ENCODE measurements at regions not wholly inside any gene's neighbourhood (a gene's known extent, or its start where the extent isn't known, plus 50 kb on each side); places are given as distances from the start of the nearest gene placed in this dataset.
A peak's percentile ranks its signal among the peaks of the same experiment; 100 is the strongest.

DNA sequence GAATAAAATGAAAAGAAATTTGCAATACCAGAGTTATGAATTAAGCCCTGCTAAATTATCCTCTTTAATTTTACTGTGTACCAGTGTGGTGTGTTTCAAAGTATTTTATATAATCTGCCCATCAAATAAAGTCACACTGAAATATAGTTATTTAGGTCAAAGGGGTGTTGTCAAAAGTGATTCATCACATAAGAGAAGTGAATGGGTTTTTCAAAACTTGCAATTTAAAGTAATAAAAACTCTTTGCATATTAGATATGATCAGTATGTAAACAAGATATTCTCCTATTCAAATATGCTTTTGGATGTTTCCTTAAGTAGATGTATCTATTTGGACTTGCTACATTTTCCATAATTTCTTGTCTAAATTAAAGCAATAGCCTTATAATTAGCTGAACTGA is 1183.0 kb upstream of the CDH18 start:
- no peak for DNase-seq
- Histone ChIP-seq H3K4me1 (no peaks in the 10 kb centered on the region), H3K27me3 (no peaks in the 10 kb centered on the region), H3K27ac (no peak overlapping the region), H3K36me3 (no peaks in the 10 kb centered on the region), H3K9me3 (replicated peaks) (no peaks in the 10 kb centered on the region), H3K4me3 (no peak overlapping the region)

DNA sequence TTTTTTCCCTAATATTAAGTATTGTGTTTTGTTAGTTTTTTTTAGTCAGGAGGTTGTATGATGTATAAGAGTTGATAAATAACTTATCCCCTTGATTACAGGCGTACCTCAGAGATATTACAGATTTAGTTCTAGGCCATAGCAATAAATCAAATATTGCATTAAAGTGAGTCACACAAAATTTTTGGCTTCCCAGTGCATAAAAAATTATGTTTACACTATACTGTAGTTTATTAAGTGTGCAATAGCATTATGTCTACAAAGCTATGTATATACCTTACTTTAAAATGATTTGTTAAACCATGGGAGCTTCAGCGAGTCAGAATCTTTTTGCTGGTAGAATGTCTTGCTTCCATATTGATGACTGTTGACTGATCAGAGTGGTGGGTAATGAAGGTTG is 1180.6 kb upstream of the CDH18 start:
- Histone ChIP-seq H3K36me3 (no peaks in the 10 kb centered on the region), H3K27ac (no peak overlapping the region), H3K9me3 (replicated peaks) (no peaks in the 10 kb centered on the region)

DNA sequence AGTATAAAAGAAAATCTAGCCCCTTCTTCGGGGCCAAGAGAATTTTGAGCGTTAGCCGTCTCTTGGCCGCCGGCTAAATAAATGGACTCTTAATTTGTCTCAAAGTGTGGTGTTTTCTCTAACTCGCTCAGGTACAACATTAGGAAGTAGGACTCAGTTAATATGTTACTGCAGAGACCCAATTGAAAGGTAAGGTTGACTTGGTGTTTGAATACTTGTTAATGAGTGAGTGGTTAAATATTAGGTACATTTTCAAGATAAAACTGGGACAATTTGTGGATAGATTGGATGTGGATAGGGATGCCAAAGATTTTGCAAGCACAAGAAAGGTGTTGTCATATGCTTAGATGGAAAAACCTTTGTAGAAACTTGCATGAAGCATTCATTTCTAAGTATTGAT is 1177.3 kb upstream of the CDH18 start:
- Histone ChIP-seq H3K4me3 (no peak overlapping the region), H3K36me3 (no peaks in the 10 kb centered on the region), H3K27ac (no peak overlapping the region), H3K4me1 (no peaks in the 10 kb centered on the region), H3K27me3 (no peaks in the 10 kb centered on the region), H3K9me3 (replicated peaks) (no peaks in the 10 kb centered on the region)
- DNase-seq = no peak

More for the DNA sequence above, 1180.6 kb upstream of the CDH18 start:
- DNase-seq = no peak
- Histone ChIP-seq H3K27me3 (no peaks in the 10 kb centered on the region), H3K4me1 (no peaks in the 10 kb centered on the region), H3K4me3 (no peak overlapping the region)

DNA sequence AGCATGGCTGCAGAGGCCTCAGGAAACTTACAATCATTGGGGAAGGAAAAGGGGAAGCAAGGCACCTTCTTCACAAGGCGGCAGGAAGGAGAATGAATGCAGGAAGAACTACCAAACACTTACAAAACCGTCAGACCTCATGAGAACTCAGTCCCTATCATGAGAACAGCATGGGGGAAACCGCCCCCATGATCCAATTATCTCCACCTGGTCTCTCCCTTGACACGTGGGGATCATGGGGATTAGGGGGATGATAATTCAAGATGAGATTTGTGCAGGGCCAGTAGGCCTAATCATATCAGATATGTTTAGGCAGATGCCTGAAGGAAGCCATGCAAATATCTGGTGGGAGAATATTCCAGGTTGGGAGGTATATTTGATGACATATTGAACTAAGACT is 1176.4 kb upstream of the CDH18 start:
- Histone ChIP-seq H3K27ac (no peak overlapping the region), H3K4me1 (no peaks in the 10 kb centered on the region), H3K36me3 (no peaks in the 10 kb centered on the region), H3K9me3 (replicated peaks) (no peaks in the 10 kb centered on the region), H3K4me3 (no peak overlapping the region), H3K27me3 (no peaks in the 10 kb centered on the region)
- no peak for DNase-seq

DNA sequence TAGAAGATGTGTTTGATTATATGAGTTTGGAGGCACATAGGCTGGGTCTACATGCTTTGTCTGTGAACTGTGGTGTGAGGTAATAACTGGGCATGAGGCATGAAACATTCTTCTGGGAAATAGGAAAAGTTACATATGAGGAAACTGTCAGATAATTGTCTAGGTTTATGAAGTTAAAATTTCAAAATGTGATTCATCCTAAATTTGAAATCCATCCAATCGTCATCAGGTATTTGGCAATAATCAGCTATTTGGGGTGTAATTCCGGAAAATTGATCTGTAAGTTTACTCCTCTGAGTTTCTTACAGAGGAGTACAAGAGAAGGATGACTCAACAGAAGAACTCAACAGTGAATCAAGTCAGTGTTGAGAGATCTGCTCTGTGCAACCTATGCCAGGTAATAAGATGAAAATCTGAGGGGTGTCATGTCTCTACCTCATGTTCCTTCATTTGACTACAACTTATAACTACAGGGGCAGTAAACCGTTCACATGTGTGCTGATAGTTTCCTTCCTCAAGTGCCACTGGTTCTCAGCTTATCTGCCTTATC is 1171.6 kb upstream of the CDH18 start:
- no peak for DNase-seq
- no peaks in the 10 kb centered on the region for H3K9me3 ChIP-seq (replicated peaks)

DNA sequence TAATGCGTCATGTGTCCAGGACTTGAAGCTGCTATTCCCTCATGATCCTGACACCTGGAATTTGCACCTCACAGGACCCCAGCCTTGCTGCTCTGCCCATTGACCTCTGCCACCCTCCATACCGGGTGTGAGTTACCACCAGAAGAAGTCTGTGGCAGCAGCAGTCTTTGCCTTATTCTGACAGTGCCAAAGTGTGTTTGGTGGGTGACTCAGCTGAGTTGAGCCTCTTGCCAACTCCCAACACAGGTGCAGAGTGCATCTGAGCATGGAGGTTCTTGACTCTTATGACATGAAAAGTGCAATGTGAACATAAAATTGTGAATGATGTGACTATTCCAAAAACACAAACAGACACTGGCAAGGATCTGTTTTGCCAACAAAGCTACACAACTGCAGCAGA is 1166.5 kb upstream of the CDH18 start:
- no peak for DNase-seq

More for the DNA sequence above, 1171.6 kb upstream of the CDH18 start:
- H3K4me3 ChIP-seq = no peak overlapping the region
- no peaks in the 10 kb centered on the region for H3K4me1 ChIP-seq
- H3K27me3 ChIP-seq = no peaks in the 10 kb centered on the region
- no peaks in the 10 kb centered on the region for H3K36me3 ChIP-seq
- H3K27ac ChIP-seq = no peak overlapping the region

DNA sequence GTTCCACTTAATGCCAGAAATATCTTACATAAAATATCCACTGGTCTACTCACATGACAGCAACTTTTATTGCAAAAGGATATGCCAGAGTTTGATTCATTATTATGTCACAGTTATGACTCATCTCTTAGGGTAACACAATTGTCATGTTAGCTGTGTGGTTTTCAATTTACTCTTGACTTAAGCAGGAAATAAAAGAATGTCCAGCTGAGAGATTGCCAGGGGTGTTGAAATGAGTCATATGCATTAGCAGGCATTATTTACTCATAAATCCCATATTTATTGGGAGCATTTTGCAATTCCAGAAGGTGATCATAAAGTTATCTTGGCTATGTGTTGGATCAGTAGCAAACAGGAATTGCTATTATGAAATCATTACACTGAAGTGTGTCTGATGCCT is 1164.6 kb upstream of the CDH18 start:
- Histone ChIP-seq H3K27ac (no peak overlapping the region), H3K36me3 (no peaks in the 10 kb centered on the region), H3K9me3 (replicated peaks) (no peaks in the 10 kb centered on the region), H3K4me1 (no peaks in the 10 kb centered on the region), H3K27me3 (no peaks in the 10 kb centered on the region), H3K4me3 (no peak overlapping the region)
- no peak for DNase-seq

More for the DNA sequence above, 1166.5 kb upstream of the CDH18 start:
- no peaks in the 10 kb centered on the region for H3K36me3 ChIP-seq
- no peaks in the 10 kb centered on the region for H3K27me3 ChIP-seq
- H3K27ac ChIP-seq = no peak overlapping the region
- no peaks in the 10 kb centered on the region for H3K9me3 ChIP-seq (replicated peaks)
- H3K4me3 ChIP-seq = no peak overlapping the region
- no peaks in the 10 kb centered on the region for H3K4me1 ChIP-seq

DNA sequence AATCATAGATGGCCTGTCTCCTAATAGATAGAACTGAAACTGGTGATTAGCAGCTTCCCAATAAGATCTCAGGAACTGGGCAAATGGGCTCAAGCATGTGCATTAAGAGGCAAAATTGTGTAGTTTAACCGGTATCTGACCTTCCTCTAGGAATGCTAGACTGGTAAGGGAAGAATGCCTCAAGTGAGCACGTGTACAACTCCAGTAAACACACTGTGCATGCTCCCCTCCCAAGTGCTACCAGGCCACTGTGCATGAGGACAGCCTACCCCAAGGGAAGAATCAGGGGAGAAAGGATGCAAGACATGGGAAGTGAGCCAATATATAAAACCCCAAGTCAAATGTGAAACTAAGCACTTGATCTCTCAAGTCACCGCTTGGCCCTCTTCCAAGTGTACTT is 1157.4 kb upstream of the CDH18 start:
- H3K4me3 ChIP-seq = no peak overlapping the region
- no peaks in the 10 kb centered on the region for H3K36me3 ChIP-seq
- H3K27me3 ChIP-seq = no peaks in the 10 kb centered on the region
- H3K27ac ChIP-seq = no peak overlapping the region
- H3K4me1 ChIP-seq = no peaks in the 10 kb centered on the region
- no peaks in the 10 kb centered on the region for H3K9me3 ChIP-seq (replicated peaks)
- DNase-seq = no peak

DNA sequence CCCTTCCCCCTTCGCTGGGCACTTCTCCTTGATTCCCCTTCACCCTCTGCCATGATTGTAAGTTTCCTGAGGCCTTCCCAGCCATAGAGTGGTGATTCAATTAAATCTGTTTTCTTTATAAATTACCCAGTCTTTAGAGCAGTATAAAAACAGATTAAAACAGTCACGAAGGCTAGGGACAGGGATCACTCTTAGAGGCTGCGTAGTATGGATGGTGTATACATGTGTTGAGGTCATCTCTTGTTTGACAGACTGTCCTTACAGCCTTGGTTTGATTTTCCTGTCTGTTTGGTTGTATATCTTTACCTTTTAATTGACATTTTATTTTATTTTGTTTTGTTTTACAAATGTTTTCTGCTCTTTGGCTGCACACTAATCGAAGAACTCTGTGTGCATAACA is 1155.7 kb upstream of the CDH18 start:
- Histone ChIP-seq H3K9me3 (replicated peaks) (no peaks in the 10 kb centered on the region), H3K27me3 (no peaks in the 10 kb centered on the region), H3K27ac (no peak overlapping the region), H3K4me1 (no peaks in the 10 kb centered on the region), H3K4me3 (no peak overlapping the region), H3K36me3 (no peaks in the 10 kb centered on the region)
- DNase-seq = no peak

DNA sequence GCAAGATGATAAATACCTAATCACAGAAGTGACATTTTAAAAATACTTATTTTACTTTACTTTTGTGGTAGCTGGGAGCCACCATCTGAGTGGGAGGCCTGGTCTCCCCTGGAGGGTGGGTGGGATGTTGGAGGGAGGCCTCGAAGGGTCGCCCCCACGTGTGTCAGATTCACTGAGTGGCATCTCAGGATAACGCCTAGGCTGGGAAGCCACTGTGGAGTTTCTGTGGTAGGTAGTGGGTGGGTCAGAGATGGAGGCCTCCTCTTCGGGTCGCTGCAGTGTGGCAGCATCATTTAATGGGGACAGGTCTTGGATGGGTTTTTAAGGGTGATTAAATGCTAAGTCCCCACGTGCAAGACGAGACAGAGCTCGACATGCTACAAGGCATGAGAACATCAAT is 1154.8 kb upstream of the CDH18 start:
- Histone ChIP-seq H3K4me1 (no peaks in the 10 kb centered on the region), H3K27me3 (no peaks in the 10 kb centered on the region), H3K9me3 (replicated peaks) (no peaks in the 10 kb centered on the region), H3K27ac (no peak overlapping the region), H3K4me3 (no peak overlapping the region), H3K36me3 (no peaks in the 10 kb centered on the region)
- DNase-seq = no peak

DNA sequence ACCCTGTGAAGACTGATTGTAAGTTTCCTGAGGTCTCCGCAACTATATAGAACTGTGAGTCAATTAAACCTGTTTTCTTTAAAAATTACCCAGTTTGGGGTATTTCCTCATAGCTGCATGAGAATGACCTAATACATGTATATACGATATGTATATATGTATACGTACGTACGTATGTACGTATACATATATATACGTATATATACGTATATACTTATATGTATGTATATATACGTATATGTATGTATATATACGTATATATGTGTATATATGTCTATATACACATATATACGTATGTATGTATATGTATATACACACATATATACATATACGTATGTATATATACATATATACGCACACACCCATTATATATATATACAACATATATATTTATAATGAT is 1153.0 kb upstream of the CDH18 start:
- no peak overlapping the region for H3K27ac ChIP-seq
- H3K9me3 ChIP-seq (replicated peaks) = no peaks in the 10 kb centered on the region
- no peak overlapping the region for H3K4me3 ChIP-seq
- no peaks in the 10 kb centered on the region for H3K36me3 ChIP-seq
- H3K27me3 ChIP-seq = no peaks in the 10 kb centered on the region
- no peak for DNase-seq
- H3K4me1 ChIP-seq = no peaks in the 10 kb centered on the region

DNA sequence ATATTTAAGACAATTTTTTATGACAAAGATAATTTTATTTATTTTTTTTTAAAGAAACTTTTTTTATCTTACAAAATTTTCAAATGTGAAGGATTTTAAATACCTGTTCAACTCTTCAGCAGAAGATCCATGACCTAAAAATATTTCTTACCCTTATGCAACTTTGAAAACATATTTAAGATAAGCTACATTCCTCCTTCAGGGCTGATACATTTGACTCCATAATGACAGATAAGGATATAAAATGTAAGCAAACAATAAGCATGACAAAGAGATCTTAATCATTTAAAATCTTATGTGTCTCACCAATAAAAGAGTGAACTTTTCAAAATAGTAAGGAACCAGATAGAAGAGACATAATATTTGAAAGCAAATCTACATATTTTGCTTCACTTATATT is 1138.2 kb upstream of the CDH18 start:
- H3K4me3 ChIP-seq = no peak overlapping the region

DNA sequence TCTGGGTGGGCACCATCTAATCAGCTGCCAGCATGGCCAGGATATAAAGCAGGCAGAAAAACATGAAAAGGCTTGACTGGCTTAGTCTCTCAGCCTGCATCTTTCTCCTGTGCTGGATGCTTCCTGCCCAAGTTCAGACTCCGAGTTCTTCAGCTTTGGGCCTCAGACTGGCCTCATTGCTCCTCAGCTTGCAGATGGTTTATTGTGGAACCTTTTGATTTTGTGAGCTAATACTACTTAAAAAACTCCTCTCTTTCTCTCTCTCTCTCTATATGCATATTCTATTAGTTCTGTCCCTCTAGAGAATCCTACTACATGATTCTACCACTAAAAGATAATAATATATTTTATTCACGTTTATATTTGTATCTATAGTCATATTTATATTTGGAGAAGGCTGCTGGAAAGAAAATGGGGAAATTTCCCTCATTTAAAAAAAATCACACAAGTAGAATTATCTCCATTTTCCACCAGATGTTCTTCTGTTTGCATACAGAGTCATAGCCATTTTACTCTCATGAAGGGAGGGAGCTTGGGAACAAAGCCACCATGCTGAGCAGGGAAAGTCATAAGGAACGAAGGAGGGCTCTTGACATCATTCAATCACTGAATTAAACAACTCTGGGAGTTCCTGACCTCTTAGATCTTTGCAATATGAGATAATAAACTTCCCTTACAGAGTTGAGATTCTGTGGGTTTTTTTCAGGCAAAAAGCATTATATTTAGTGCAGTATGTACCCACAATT is 1137.4 kb upstream of the CDH18 start:
- DNase-seq = no peak
- Histone ChIP-seq H3K27me3 (no peaks in the 10 kb centered on the region), H3K27ac (no peak overlapping the region), H3K4me3 (no peak overlapping the region), H3K4me1 (no peaks in the 10 kb centered on the region), H3K9me3 (replicated peaks) (no peaks in the 10 kb centered on the region), H3K36me3 (no peaks in the 10 kb centered on the region)

More for the DNA sequence above, 1138.2 kb upstream of the CDH18 start:
- H3K4me1 ChIP-seq = no peaks in the 10 kb centered on the region
- no peak for DNase-seq
- H3K27ac ChIP-seq = no peak overlapping the region
- no peaks in the 10 kb centered on the region for H3K27me3 ChIP-seq
- no peaks in the 10 kb centered on the region for H3K36me3 ChIP-seq
- no peaks in the 10 kb centered on the region for H3K9me3 ChIP-seq (replicated peaks)

DNA sequence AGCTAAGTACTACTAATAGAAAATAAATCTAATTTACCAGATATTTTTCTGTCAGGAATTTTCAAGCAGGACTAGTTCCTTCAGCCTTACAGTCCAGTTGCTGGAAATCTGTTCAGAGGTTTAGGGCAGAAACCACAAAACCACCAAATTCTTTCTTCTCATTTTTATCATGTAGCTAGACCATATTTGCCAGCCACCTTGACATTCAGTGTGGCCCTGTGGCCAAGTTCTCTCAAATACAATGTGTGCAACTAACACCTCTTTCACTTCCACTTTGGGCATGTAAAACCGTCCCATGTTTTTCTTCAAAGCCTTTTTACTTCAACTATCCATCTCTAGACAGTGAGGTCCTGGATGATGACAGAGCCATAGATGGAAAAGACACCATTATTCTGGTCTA is 1133.2 kb upstream of the CDH18 start:
- no peak overlapping the region for H3K27ac ChIP-seq
- no peaks in the 10 kb centered on the region for H3K4me1 ChIP-seq
- H3K9me3 ChIP-seq (replicated peaks) = no peaks in the 10 kb centered on the region
- H3K4me3 ChIP-seq = no peak overlapping the region
- no peaks in the 10 kb centered on the region for H3K36me3 ChIP-seq
- H3K27me3 ChIP-seq = no peaks in the 10 kb centered on the region
- no peak for DNase-seq

DNA sequence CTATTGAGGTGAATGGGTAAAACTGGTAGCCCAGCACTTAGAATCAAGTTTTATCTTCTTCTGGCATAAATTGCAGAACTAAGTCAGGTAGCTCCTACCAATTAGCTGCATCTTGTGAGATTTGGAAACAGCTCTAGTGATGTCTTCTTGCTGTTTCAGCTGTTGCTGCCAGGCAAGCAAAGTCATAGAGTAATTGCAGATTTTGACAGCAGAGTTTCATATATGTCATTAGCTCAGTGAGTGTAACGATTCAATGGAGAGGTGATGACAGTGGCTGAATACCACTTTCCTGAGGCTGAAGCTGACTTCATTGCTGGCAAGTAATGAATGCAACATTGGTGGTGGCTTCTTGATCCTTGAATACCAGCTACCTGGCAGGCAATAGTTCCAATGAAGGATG is 1109.7 kb upstream of the CDH18 start:
- Histone ChIP-seq H3K27ac (no peak overlapping the region), H3K27me3 (no peaks in the 10 kb centered on the region), H3K4me3 (no peak overlapping the region), H3K36me3 (no peaks in the 10 kb centered on the region), H3K4me1 (no peaks in the 10 kb centered on the region), H3K9me3 (replicated peaks) (no peaks in the 10 kb centered on the region)
- peak in 1 of 2 experiments; percentile 1 for DNase-seq

DNA sequence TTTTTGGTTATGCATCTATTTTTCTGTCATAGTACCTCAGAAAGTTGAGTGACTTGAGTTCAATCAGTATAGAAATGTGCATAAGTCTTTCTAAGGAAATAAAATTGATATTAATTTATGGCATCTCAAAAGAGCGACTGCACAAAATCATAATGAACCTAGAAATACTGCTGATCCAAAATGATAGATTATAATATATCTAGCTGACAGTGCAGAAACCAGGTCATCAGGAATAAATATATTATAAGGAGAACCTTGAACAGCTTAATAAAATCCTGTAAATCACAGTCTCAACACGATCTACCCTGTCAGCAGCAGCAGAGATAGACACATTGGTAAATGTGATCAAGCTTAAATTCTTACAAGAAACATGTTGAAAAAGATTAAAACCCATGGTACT is 1106.6 kb upstream of the CDH18 start:
- Histone ChIP-seq H3K4me1 (no peaks in the 10 kb centered on the region), H3K36me3 (no peaks in the 10 kb centered on the region), H3K27me3 (no peaks in the 10 kb centered on the region), H3K27ac (no peak overlapping the region), H3K9me3 (replicated peaks) (no peaks in the 10 kb centered on the region), H3K4me3 (no peak overlapping the region)
- DNase-seq = no peak

Measured in SJCRH30 (cell line).